NCI-H774 (cell line): ENCODE measurements at regions not wholly inside any gene's neighbourhood (a gene's known extent, or its start where the extent isn't known, plus 50 kb on each side); places are given as distances from the start of the nearest gene placed in this dataset.
"Not testable (repeated sequence)": the region's sequence is repeated elsewhere in the genome, so short reads cannot be mapped to it uniquely, and the experiment has no call there.

ENCODE experiments used
- DNase-seq: peaks from one replicate; lab custom pipeline; 2025; lab: John Stamatoyannopoulos, UW

DNA sequence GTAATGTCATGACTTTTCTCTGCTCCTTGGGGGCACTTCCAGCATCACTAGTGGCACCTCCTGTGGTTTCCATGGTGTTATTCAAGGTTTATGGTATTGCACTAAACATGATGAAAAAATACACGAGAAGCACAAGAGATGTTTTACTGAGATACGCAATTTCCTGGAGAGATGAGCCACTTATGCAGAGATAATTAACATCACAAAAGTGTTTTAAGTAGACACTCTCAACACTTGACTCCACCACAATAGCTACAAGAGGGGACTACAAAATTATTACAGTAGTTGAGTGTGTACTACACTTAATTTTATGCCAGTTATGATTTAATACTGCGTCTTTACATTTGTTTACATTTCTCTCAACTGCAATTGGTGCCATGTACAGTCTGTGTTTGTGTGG lies 906.7 kb downstream of the DNAJB9 start:
- no peak for DNase-seq

DNA sequence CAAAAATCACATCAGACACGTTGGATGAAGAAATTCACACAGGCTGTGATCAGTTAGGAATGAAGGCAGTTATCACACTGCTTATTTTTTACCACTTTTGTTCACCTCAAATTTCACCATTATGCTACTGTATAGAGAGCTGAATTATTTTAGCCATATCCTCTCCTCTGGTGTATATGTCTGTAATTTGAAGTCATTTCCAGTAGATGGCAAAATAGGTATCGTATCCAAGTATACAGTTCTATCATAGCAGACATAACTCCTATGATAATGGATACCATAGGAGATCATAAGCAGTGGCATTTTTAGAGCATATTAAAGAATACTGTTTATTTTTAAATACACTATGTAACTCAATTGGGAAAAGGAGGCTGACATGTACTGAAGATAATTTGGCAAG lies 909.7 kb downstream of the DNAJB9 start:
- DNase-seq = no peak

DNA sequence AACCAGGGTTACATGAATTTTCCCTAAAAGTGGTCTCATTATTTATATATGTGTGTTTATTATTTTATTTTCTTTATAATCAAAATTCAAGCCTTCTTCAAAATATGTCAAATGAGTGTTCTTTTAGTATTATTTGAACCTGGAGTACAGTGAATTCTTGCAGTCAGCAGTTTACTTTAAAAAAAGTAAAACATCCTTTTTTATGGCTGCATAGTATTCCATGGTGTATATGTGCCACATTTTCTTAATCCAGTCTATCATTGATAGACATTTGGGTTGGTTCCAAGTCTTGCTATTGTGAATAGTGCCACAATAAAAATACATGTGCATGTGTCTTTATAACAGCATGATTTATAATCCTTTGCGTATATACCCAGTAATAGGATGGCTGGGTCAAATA lies 920.9 kb downstream of the DNAJB9 start:
- DNase-seq = not testable (repeated sequence)

DNA sequence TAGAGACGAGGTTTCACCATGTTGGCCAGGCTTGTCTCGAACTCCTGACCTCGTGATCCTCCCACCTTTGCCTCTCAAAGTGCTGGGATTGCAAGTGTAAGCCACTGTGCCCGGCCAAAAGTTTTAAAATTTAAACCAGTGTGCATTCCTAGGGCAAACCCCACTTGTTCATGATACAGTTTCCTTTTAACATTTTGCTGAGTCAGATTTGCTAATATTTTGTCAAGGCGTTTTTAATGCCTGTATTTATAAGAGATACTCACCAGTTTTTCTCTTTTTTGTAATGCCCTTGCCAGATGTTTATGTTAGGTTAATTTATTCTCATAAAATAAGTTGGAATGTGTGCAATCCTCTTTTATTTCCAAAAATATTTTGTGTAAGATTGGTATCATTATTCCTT lies 927.4 kb downstream of the DNAJB9 start:
- no peak for DNase-seq

DNA sequence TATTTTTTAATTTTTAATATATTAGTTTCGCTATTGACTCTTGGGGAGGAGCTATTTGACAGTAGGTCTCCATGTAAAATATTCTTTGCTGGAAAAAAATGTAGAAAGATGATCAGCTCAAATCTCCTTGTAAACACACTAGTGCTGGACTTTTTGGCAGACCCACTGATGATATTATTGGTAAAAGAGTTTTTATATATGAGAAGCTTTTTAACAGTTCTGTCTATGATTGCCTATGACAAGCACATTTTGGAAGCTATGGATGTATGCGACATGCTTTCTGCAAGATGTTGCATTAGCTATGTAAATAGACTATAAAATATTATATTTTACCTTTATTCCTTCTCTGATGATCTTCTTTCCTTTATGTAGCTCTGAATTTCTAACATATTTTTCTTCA lies 928.5 kb downstream of the DNAJB9 start:
- DNase-seq = no peak

DNA sequence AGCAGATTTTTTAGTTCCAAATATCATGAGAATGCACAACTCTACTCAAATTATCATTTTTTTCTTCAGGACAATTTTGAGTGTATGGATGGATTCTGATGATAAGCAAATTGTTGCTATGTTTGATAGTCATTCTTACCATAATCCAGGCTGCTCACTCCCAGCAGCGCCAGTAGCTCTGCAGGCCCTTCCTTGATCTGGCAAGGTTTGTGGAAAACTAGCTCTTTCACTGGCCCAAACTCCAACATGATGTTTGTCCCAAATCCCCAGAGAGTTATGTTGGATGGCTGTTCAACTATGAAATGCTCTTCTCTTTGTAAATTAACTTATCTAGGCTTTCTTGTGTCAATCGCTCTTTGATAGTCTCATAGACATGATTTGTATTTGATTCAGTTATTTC lies 933.7 kb downstream of the DNAJB9 start:
- DNase-seq = no peak

DNA sequence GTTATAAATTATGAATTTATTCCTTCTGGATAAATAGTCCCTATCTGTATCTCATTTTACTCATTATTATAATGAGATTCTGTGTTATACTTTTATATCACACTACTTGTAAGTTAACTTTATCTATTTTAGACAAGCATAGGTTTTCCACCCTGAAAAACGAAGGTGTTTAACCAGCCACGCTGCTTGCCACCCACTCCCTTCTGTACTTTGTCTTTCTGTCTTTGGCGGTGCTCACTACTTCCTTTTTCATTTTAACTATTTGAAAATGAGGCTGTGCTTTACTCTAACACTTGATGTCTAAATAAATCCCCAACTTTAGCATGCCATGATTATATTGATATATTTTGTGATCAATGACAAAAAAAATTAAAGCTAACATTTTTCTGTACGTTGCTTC lies 952.9 kb downstream of the DNAJB9 start:
- no peak for DNase-seq

DNA sequence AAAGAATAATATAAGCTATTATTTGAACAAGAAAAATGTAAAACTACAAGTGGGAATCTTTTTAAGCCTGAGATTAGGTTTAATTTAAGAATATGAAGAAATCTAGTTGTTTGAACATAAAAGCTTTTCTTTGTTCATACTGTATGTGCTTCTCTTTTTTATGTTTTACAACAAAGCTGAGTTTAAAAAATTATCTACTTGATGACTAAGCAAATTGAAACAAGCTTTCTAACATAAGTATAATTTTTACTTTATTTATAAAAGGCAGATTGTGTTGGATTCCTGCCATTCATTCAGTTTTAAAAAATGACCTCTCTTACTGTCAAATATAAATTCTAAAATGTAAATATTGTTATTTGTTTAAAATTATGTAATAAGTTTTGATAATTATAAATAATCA lies 958.2 kb downstream of the DNAJB9 start:
- DNase-seq = no peak

DNA sequence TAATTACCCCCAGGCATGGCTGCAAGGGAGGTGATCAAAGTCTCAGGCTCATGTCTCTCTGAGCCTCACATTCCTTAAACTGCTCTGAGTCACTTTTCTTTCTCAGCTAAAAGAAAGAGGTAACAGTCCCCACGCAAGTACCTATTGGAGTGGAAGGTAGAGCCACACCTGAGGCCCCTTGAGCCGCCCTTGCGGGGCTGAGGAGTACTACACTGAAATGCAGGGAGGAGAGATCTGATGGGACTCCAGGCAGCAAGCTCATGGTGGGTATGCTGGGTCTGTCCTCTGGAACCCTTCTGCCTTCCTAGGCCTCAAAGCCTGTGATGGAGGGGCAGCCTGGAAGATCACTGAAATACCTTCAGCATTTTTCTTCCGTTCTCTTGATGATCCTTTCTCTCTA lies 960.0 kb downstream of the DNAJB9 start:
- DNase-seq = no peak

DNA sequence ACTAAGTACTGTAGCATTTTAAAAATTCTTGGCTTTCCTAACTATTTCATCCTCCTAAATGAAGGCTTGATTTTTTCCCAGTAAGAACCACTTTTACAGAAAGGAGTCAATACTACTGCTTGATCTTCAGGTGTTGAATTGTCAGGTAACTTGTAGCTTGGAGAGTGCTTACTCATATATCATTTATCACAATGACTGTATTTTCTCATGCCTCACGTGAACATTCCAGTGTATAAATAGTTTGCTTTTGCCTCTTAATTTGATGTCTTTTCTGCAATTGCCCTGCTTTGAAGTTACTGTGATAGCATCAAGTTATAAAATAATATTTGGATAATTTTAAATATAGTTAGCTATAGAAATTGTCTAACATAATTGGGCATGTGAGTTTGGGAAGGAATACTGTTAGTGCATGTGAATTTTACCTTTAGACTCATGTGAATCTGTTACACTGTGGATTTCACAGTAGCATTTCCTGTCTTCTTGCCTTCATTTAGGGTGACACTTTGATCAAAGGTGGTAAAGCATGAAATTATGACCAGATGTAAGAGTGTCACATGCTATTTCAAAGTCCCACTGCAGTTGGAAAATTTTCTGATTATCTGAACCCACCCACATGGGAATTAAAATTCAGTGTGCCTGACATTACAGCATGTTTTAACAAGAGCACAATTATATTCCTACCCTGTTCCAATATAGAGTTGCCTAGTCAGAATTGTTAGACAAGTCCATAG lies 962.8 kb downstream of the DNAJB9 start:
- no peak for DNase-seq

DNA sequence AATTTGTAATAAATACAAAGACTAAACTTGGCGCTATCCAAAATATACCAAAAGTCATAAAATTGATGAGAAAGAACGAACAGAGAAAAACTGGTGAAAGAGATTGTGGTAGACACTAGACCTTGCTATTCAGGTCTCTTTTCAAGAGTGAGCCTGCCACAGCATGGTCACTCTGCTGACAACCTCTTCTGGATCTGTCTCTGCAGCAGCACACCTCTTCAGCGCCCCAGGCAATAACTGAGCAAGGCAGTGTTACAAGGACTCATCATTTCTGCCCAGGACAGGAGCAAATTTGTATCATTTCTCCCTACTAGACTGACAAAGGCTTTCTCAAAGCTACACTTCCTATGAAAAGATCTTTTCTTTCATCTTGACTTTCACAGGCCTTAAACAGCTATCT lies 976.0 kb downstream of the DNAJB9 start:
- no peak for DNase-seq

DNA sequence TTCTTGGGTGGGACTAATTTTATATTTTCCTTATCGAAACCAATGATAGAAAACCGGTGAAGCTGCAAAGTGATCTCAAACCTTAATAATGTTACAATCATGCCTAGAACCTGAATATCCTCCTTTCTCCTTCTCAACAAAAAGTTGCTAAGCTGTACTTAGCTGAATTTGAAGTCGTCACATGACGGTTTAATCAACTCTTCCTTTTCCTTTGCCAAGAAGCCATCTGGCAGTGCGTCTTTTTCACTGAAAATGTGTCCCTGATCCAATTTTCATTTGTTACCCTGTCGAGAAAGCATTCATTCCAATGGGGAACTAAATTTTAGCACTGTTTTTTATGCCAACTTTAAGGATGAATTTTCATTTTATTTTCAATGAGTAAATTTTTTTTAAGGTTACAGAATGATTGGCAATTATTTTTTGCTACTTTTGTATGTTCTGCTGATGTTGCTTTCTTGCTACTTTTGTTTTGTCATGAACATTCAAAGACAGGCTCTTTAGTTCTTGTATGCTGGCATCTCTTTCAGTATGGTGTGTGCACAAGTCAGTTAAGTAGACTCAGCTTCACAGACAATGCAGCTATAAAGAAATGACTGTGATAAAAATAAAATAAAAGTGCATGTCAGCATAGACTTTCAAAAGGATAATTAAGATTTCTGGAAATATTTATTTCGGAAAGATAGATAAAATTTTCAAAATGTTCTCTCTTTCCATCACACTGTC lies 980.0 kb downstream of the DNAJB9 start:
- no peak for DNase-seq

DNA sequence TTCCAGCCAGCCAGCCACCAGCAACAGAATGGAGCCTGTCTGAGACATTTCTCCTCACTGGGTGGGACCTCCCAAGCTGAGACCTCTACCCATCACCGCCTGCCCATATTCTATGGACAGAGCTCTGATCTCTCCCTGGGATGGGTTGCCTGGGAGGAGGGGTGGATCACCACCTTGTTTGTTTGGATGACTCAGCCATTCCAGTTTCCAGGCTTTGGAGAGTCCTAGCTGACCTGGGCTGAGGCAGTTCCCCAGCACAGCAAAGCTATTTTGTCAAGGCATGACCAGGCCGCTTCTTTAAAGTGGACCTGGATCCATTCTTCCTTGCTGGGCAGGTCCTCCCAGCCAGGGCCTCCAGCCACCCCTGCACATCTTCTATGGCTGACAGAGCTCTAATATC lies 982.3 kb downstream of the DNAJB9 start:
- DNase-seq = no peak

DNA sequence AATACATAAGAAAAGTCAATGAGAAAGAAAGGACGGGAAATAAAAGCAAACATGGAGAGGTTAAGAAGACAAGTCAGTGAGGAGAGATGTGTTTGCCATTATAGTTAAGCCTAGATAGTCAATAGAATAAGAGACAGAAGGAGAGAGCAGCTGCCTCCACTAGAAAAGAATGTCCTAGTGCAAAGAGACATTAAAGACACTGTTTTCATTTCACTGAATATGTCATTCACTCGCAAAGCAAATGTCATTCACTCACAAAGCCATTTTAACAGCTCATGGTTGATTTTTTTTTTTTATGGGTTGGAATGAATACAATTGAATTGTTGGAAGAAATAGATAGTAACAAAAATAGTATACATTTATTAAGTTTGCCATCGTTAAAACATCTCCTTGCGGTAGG lies 1007.6 kb downstream of the DNAJB9 start:
- no peak for DNase-seq

DNA sequence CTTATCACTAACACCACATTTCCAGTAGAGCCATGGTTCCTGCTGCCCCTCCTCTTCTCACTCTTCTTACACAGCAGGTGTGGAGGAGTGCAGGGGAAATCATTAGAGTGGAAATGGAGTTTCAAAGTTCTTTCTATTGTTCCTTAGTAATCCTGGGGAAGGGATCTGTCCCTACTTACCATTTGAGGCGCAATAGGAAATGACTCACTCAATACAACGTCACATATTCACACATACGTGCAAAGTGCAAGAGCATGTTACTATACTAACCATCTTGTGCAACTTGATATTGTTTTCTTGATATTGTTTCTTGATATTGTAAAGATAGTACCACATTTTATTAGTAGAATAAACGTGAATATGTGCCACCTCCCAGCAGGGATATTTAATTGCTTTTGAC lies 1010.2 kb downstream of the DNAJB9 start:
- DNase-seq = no peak

DNA sequence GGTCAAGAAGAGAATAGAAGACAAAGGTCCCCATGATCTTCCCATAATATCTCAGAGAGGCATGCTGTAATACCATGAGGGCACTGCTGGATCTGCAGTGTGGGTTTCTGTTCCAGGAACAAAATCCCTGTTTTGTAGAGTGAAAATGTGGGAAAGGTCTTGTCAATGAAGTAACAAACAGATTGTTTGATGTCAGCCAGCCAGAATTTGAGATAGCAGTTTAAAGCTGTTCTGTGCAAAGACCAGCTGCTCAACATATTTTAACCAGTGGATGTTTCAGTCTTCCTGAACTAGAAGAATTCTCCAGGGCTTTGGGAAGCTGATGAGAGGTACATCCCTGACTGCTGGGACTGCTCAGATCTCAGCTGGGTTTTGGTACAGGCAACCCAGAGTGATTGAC lies 1012.5 kb downstream of the DNAJB9 start:
- DNase-seq = no peak

DNA sequence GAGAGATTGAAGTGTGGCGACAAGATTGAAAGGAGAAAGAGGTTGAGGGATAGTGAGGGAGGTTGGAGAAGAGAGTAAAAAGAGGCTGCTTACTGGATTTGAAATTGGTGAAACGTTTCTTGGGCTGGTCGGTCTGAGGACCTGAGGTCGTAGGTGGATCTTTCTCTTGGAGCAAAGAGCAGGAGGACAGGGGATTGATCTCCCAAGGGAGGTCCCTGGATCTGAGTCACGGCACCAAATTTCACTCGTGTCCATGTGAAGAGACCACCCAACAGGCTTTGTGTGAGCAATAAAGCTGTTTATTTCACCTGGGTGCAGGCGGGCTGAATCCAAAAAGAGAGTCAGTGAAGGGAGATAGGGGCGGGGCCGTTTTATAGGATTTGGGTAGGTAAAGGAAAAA lies 1027.3 kb downstream of the DNAJB9 start:
- DNase-seq = not testable (repeated sequence)

DNA sequence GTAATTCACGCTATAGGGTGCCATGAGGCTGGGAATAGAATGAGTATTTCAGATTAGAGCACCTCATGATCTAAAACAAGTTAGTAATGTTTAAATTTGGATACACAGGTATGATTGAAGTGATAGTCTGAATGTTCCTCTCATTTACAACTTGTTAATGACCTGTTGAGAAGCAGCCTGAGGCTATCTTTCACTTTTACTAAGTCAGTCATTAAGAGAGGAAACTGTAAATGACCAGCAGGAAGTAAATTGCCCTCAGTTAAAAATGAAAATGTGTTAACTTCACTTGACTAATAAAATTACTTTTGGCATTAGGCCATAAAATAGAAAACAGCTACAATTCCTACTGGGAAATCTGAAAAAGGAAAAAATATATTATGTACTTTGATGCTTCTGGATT lies 1042.0 kb downstream of the DNAJB9 start:
- DNase-seq = no peak

DNA sequence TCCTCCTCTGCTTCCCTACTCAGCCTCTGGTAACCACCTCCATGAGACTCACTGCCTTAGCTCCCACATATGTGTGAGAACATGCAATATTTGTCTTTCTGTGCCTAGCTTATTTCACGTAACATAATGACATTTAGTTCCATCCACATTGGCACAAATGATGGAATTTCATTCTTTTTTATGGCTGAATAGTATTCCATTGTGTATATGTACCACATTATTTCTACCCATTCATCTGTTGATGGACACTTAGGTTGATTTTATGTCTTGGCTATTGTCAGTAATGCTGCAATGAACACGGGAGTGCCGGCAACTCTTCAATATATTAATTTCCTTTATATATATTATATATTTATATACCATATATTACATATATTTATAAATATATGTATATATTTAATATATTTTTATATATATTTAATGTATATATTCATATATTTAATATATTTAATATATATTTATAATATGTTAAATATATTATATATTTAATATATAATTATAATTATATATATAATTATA lies 1046.9 kb downstream of the DNAJB9 start:
- no peak for DNase-seq

DNA sequence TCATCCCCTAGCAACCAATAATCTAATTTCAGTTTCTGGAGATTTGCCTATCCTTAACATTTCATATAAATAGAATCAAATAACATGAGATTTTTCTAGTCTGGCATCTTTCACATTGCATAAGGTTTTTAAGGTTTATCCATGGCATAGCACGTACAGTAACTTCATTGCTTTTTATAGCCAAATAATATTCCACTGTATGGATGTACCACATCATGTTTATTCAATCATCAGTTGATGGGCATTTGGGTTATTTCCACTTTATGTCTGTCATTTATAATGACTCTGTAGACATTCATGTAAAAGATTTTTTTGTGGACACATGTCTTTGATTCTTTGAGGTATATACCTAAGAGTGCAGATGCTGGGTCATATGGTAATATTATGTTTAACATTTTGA lies 1052.6 kb downstream of the DNAJB9 start:
- no peak for DNase-seq

DNA sequence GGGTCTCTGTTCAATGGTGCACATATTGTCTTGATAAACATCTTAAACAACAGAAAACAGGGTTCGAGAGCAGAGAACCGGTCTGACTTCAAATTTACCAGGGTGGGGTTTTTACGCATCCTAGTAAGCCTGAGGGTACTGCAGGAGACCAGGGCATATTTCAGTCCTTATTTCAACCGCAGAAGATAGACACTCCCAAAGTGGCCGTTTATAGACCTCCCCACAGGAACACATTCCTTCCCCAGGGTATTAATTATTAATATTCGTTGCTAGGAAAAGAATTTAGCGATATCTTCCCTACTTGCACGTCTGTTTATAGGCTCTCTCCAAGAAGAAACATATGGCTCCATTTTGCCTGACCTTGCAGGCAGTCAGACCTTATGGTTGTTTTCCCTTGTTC lies 1063.2 kb downstream of the DNAJB9 start:
- not testable (repeated sequence) for DNase-seq

DNA sequence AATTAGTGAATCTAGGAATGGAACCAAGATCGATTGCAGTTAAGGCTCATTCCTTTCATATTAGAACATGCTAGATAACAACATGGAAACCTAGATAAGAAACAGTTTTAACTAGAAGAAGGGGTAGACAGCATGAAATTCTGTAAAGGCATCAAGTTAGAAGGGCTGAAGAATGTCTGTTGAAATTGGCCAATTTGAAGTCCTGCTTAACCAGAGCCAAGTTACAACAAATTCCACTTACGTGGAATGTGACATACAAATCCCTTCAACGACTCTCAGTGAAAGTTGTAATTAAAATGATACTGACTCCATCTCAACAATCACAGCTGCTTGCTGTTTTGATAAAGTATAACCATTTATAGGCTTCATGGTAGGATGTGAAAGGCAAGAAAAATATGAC lies 1065.7 kb downstream of the DNAJB9 start:
- DNase-seq = no peak

DNA sequence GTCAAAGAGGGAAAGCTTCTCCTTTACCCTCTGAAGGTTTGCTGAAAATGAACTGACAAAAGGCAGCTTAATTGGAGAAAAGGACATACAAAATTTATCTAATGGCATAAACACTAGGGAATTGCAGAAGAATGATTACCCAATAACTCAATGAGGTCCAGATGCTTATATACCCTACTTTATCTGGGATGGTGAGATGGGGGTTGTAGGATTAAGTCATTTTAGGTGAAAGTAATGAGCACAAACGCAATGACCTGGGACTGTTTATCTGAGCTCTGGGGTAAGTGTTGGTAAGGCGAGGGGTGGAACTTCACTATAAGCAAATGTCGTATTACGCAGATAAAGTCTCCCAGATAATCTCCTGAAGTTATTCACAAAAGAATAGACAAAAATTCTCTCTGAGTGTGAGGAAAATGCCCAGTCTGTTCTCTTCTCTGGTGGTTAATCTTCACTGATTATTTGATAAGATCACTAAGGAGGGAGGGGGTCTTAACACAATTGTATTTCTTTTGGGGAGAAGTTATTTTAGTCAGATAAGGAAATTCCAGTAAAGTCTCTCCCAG lies 1067.8 kb downstream of the DNAJB9 start:
- no peak for DNase-seq
